ENCODE measurements at regions not wholly inside any gene's neighbourhood (a gene's known extent, or its start where the extent isn't known, plus 50 kb on each side); places are given as distances from the start of the nearest gene placed in this dataset.

DNA sequence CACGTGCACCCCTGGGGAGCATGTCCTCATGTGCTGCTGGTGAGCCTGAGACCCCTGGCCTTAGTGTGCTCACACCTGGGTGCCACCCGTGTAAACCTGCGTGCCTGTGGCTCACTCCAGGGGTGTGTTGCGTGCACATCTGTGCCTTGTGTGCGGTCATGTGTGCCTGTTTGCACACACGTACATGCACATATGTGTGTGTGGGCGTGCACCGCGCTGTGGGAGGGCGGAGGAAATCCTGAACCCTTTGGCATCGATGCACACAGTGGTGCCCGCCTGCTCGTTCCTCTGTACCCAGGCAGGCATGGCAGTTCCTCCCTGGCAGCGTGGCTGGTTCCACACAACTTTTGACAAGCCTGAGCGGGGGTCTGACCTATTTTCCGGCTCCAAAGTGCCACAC, 1181.9 kb downstream of the BRD1 start:
- no peak for DNase-seq

DNA sequence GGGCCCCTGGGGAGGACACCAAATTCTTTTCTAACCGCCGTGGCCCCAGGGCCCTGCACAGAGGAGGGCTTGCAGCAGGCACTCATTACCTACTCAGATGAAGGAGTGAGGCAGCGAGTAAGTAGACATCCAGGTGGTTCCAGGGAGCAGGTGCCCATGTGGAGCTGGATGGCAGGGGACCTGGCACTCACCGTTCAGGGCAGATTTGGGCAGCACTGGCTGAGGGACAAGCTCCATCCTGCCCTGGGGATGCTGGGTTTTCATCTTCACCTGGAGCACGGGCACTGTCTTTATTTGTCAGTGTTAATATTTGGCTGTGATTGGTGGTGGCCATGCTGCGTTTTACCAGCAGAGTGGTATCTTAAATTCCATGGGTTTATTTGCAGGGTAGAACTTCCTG, 1182.7 kb downstream of the BRD1 start:
- DNase-seq, result no peak

DNA sequence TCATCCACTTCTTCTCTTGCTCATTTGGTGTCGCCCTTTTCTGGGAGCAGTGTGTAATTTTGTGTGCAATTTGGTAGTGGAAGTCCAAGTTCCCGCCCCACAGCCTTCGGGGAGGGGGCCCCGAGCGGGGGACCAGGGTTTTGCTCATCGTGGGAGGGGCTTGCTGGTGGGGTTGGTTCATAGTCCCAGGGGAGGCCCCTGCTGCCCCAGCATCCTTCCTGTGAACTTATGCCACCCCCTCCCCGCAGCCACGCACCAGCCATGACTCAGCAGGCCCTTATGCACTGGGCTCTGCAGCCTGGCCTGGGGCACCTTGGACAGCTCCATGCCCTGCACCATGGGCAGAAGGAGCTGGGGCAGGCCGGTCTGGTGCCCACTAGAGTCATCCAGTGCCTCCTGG, 1183.6 kb downstream of the BRD1 start:
- DNase-seq, result no peak

DNA sequence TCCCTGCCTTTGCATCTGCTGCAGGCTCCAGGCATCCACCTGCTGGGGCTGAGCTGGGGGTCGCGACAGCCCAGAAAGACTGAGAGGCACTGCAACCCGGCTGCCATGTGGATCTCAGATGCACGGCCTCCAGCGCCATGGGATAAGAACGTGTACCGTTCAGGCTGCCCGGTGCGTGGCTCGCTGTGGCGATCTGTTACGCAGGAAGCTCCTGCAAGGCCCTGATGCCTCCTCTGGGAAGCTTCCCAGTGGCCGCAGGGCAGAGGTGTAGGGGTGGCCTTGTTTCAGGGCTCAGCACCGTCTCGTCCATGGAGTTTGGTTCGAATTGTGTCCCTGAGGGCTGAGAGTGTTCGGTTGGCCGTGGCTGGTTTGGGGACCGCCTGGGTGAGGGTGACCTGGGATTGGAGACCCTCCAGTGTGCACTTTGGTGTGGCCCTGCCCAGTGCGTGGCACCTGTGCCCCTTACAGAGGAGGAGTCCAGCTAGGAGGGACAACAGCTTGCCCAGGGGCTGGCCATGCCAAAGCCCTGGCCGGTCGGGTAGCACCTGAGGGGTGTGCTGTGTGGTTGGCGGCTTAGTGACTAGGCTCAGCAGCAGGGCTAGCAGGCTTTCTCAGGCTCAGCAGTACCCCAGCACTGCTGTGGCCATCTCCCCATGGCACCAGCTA, 1184.5 kb downstream of the BRD1 start:
- DNase-seq, result no peak

DNA sequence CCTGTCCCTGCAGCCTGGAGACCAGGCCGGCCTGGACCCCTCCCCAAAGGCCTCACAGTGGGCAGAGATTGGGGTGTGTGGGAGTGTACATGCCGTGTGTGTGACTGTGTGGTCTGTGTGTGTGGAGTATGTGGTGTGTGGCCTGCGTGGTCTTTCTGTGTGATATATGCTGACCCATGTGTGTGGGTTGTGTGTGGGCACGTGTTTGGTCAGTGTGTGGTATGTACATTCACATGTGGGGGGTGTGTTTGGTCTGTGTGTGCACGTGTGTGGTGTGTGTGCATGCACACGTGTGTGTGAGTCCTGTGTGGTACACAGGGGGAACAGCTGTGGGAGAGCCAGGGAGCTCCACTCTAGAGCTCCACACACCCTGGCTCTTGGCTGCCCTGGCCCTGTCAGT, 1185.1 kb downstream of the BRD1 start:
- no peak for DNase-seq

DNA sequence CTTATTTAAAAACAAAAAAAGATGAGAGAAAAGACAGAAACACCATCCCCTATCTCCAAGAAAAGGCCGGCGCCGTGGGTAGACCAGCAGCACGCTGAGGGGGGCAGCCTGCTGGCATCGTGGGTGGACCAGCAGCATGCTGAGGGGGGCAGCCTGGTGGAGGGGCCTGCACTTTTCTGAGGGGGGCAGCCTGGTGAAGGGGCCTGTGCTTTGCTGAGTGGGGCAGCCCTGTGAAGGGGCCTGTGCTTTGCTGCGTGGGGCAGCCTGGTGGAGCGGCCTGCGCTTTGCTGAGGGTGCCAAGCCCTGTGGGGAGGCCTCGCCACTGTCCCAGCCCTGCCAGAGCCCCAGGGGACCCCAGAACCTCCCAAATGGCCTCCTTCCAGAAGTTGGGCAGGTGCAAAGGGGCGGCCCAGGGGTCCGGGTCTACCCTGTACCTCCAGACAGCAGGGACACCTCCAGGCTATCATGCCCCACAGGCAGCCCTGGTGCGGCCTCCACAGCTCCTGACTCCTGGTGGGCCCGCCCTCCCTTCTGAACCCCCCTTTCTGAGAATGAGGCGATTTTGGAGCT, 1185.7 kb downstream of the BRD1 start:
- no peak for DNase-seq

DNA sequence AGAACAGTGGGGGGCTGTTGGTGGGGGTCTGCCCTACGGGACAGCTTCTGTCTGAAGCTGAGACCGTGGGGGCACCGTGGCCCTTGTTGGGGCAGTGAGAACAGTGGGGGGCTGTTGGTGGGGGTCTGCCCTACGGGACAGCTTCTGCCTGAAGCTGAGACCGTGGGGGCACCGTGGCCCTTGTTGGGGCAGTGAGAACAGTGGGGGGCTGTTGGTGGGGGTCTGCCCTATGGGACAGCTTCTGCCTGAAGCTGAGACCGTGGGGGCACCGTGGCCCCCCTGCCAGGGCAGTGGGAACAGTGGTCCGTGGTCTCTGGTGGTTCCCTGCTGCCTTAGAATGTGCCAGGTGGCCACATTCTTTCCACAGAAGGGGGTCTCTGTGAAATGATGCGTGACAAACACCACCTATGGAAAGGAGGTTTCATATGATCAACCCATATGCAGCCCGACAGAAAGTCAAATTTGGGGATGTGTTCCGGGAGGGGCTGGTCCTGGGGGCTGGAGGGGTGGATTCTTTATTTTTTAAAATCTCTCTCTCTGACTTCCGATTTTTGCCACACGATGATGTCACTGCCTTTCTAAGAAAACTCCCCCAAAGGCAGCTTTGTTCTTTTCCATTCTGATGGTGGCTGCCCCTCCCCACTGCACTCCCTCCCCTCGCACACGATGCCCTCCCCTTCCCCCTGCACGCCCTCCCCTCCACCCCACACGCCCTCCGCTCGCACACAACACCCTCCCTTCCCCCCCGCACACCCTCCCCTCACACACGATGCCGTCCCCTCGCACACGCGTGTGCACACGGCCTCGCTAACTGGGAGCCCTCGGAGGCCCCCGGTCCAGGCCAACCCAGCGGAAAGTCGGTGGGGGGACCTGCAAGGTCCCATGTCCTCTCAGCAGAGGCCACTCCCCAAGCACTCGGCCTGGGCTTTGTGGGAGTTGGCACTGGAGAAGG, 1186.5 kb downstream of the BRD1 start:
- DNase-seq, result no peak

DNA sequence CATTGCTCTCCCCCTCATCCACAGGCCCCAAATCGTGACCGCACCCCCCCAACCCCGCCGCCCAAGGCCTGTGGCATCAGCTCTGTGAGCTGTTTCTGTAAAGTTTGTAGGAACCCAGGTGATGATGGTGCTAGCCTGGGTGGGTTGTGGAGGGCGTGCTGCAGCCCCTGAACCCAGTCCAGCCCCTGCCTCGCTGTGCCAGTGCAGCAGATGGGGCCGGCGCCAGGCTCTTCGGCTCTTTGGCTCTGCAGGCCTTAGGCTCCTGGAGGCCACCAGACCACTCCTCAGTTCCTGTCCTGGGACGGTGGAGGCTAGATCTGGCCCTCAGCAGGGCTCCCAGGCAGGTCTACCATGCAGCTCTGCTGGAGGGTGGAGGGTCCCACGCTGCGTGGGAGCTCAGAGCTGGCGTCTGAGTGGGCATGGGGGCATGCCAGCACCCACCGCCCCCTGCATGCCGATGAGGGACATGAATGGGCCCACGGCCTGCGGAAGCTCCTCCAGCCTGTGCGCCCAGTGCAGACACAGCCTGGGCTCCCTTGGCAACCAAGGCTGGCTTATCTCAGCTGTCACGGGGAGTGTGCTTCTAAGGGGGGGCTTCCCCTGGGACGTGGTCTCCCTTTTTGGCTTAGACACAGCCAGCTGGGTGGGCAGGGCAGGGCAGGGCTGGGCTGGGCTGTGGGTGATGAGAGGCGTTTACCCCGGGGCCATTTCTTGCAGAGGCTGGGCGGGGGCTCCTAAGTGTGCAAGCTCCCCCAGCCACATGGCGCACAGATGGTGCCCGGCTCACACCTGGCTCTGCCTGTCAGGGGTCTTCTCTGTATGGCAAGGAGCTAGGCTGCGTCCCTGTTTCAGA, 1187.6 kb downstream of the BRD1 start:
- no peak for DNase-seq

DNA sequence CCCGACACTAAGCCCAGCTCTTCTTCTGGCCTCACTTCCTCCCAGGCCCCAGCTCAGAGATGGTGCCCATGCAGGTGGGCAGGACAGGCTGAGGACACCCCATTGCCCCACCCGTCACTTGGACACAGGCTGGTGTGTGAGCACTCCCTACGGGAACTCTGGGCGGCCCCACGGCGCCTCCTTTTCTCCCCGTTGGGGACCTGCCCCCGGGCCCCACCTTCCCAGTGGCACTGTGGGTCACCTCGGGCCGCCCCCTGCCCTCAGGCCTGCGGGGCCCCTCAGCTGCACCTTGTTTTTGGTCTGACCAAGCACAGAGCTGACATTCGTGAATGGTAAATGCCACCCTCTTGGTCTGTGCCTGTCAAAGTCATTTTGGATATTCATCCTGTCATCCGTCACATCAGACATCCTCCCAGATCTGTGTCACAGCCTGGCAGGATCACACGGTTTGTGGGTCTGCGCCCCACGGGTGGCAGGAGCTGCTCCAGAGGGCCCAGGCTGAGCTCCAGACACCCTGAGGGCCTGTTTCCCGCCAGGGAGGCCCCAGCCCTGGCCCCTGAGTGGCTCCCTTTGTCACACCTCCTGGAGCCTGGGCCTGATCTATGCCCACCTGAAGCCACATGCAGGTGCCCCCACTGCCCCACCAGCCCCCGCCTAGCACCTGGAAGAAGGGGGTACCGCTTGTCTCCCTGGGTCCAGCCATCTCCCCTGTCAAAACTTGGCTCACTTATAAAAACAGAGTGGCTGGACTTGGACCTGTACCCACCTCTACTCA, 1188.5 kb downstream of the BRD1 start:
- DNase-seq, result no peak

DNA sequence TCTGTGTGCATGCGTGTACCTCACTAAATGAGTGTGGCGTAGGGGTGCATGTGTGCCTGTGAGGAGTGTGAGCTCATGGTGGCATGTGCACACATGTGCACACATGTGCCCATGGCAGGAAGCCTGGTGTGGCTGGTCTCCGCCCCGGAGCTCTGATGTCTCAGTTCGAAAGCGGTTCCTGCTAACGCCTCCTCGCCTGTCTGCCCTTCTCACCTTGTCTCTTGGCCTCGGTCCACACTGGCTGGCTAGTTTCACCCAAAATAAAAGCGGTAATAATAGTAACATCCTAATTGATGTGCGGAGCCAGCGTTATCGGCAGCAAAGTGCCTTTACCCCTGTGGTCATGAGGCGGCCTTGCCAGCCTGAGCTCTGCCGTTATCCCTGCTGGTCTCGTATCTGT, 1190.4 kb downstream of the BRD1 start:
- no peak for DNase-seq

DNA sequence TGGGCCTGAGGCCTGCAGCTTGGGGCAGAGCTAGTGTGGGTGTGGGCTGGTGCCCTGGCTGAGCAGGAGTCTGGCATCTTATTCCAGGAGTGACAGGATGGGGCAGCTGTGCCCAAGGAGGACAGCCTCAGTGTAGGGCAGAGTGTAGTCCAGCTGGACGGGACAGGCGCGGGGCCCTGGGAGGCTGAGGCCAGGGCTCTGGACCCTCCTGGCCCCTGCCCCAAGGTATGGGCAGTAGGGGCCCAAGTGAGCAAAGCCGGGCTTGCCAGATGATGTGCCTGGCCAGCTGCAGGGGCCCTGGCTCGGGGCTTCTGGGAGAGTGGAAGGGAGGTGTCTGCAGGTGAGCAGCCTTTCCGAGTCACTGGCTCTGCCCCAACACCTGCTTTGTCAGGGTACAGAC, 1190.9 kb downstream of the BRD1 start:
- no peak for DNase-seq

DNA sequence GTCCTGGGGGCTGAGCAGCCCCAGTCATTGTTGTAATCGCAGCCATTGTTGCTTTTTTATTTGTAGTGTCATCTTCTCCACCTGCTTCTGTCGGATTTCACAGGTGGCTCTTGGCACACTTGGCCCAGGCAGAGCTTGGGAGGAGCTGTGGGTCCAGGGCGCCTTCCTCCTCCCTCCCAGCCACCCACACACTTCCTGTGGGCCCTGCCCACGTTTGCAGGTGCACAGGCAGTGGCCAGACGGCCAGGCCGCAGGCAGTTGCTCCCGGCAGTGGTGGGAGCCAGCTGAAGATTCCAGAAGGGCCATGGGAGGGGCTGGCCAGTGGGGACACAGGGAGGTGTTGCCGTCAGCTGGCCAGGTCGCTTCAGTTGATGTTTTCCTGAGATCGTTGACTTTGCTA, 1191.9 kb downstream of the BRD1 start:
- DNase-seq, result no peak

DNA sequence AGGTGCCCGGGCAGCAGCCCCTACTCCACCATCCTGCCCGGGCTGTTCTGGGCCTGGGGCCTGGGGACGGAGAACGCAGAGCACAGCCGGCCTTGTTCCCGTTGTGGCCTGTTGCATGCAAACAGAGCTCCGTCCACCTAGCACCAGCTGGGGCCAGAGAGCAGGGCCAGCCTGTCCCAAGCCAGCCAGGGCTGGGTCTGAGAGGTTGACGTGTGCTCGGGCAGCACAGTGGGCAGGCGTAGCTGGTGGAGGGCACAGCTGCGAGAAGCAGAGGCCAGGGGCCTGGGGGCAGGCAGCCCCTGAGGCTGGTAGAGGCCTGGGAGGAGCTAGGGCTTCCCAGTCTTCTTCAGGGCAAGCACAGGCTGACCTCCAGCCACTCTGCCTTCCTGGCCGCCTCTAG, 1192.6 kb downstream of the BRD1 start:
- no peak for DNase-seq

DNA sequence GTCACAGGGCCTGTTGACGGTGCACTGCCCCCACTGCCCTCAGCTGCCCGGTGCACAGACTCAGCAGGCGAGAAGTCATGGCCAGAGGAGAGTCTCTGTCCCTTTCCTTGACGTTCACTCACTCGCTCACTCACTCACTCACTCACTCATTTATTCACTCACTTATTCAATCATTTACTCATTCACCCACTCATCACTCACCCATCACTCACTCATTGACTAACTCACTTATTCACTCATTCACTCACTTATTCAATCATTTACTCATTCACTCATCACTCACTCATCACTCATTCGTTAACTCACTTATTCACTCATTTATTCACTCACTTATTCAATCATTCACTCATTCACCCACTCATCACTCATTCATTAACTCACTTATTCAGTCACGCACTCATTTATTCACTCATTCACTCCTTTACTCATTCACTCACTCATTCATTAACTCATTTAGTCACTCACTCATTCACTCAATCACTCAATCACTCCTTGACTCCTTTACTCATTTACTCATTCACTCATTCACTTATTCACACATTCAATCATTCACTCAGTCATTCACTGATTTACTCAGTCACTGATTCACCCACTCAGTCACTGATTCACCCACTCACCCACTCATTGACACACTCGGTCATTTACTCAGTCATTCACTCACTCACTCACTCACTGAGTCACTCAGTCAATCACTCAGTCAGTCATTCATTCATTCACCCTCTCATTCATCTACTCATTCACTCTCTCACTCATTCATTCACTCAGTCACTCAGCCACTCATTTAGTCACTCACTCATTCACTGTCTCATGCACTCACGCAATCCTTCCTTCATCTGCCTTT, 1193.5 kb downstream of the BRD1 start:
- no peak for DNase-seq

DNA sequence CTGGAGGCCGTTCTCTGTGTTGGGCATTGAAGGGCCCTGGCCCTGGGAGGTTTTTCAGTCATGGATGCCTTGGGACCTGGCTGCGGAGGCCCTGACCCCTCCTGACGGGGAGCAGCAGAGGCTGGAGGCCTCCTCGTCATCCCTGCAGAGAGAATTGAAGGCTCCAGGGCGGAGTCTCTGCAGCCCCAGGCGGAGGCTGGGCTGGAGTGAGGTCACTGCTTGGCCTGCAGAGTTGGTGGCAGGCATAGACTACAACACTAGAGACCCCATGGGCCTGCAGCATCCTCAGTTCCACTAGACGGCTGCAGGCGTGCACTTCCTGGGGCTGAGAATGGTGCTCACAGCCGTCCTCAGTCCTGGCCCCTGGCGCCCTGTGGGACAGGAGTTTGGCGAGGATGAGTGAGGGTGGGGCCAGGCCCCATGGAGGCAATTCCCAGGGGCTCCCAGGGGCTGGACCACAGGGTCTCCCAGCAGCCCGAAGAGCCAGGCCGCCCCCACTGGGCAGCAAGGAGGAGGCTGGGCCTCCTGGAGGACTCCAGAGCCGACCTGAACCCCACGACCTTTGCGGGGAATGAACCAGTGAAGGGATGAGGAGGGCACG, 1194.9 kb downstream of the BRD1 start:
- DNase-seq, result no peak

DNA sequence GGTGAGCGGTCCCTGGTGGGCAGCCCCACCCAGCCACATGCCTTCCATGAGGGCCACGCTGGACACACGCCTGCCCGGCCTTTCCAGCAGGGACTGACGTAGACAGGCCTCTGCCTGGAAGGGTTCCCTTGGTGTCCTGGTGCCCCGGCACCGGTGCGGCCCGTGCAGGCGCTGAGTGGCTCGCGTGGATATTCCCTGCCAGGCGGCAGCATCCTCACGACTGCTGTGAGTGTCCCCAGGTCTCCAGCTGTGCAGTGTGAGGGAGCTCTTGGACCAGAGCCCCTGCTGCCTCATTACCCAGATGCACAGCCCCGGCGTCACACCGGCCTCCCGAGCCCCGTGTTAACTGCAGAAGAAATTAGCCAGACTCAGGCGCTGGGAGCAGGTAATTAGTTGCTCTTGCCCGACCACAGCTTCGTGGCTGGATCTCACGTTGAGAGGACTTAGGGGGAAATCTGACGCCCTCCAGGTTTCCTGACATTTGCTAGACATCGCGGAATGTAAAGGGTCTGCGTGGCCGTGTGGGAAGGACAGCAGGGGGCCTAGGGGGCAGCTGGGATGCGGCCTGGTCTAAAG, 1196.3 kb downstream of the BRD1 start:
- DNase-seq, result no peak

DNA sequence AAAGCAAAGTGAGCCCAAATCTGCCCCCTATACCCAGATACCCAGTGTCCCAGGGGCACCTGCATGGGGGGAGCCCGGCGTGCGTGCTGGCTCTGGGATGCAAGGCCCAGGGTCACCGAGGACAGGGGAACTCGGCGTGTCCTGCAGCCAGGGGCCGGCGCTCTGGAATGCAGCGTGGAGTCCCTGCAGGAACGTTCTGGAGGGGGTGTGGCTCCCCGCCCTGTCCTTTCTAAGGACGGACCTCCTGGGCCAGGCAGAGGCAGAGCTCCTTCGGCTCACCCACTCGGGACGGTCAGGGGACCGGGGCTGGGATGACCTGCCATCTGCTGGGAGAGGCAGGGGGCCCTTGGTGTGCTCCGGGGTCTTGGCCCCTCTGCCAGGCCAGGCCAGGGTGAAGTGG, 1196.8 kb downstream of the BRD1 start:
- no peak for DNase-seq

DNA sequence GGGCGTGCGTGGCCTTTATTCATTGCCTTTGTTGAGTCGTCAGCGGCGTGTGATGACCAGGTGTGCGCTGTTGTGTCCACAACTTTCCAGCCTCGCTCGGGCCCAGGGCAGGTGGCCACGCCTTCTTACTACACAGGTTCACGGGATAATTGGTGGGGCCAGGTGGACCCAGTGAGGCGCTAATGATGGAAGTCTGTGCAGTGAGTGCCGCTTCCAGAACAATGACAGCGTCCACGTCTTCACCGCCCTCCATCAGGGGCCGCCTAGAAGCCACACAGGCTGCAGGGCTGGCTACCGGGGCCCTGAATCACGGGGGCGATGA, 1197.3 kb downstream of the BRD1 start:
- no peak for DNase-seq

DNA sequence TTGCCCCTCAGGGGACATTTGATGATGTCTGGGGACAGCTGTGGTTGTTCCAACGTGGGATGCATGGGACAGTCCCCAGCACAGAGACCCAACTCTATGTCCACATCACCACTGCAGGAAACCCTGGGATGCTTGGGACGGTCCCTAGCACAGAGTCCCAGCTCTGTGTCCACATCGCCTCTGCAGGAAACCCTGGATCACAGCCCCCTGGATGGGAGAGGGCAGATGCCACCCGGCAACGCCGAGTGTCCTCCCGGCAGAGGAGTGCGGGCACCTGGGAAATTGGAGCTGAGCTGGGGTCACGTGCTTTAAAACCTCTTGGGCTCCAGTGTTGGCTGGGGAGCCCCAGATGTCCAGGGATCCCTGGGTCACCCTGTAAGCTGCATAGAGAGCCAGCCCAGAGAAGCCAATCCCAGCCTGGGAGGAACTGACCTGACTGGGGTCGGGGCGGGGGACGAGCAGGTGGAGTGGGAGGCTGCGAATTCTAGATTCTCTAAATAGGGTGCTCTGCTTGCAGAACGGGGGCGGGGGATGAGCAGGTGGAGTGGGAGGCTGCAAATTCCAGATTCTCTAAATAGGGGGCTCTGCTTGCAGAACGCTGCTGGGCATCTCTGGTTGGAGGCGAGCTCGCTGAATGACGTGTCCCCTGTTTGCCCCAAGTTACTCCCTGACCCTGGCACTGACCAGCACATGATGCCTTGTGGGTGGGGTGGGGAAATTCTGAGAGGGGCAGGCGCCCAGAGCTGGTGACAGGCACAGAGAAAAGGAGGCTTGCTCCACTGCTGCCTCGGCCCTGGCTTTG, 1197.8 kb downstream of the BRD1 start:
- DNase-seq, result no peak

Data from GOT3 (cell line).